Naive thymus-derived CD8-positive, alpha-beta T cell (primary cell): ENCODE measurements at regions not wholly inside any gene's neighbourhood (a gene's known extent, or its start where the extent isn't known, plus 50 kb on each side); places are given as distances from the start of the nearest gene placed in this dataset.
A peak's percentile ranks its signal among the peaks of the same experiment; 100 is the strongest.
"Not testable (repeated sequence)": the region's sequence is repeated elsewhere in the genome, so short reads cannot be mapped to it uniquely, and the experiment has no call there.

Source experiments
- ATAC-seq, 2 donors: fragments of 150-1000 bp; cut with Tn5 transposase in 1 of 2; sonication (Bioruptor Pico), chemical (Tn5 transposase) in 1 of 2; 1 replicate in 1 of 2; 2 replicates in 1 of 2; pipeline ENCODE4 v1.10.0; 2021; ENCODE audit warnings: mild to moderate bottlenecking in 2 of 2, moderate library complexity in 2 of 2
- POLR2A ChIA-PET: fragments of 350-600 bp; sonication (Branson Sonifier 250); formaldehyde crosslinking; loops from one replicate; lab custom pipeline; 2021; ENCODE audit warnings: antibody characterized with exemption; lab: Charles Lee
- DNase-seq, 10 donors: peaks; one replicate each; pipeline versions ENCODE4 v3.0.0 to v3.0.0-alpha.2; 2020 to 2022
- H3K27ac Mint-ChIP-seq, 10 donors: one replicate each; pipeline ENCODE4 v1.8.0; 2020 to 2022; ENCODE audit warnings: mild to moderate bottlenecking in 10 of 10, mixed read lengths in 10 of 10, moderate library complexity in 4 of 10, inconsistent platforms in 1 of 10
- H3K27me3 Mint-ChIP-seq, 5 donors: one replicate each; pipeline ENCODE4 v1.8.0; 2021 to 2022; ENCODE audit warnings: mixed read lengths in 5 of 5
- H3K36me3 Mint-ChIP-seq, 3 donors: one replicate each; pipeline ENCODE4 v1.8.0; 2020 to 2022; ENCODE audit warnings: mixed read lengths in 3 of 3, mild to moderate bottlenecking in 2 of 3, inconsistent platforms in 1 of 3
- H3K4me1 Mint-ChIP-seq, 4 donors: one replicate each; pipeline ENCODE4 v1.8.0; 2021 to 2022; ENCODE audit warnings: mixed read lengths in 4 of 4
- H3K4me3 Mint-ChIP-seq, 10 donors: one replicate each; pipeline ENCODE4 v1.8.0; 2020 to 2022; ENCODE audit warnings: mild to moderate bottlenecking in 10 of 10, mixed read lengths in 10 of 10, moderate library complexity in 6 of 10, inconsistent platforms in 1 of 10
- H3K9me3 Mint-ChIP-seq, 9 donors: one replicate each; pipeline ENCODE4 v1.8.0; 2020 to 2022; ENCODE audit warnings: mixed read lengths in 9 of 9, mild to moderate bottlenecking in 3 of 9, inconsistent platforms in 1 of 9, moderate library complexity in 1 of 9

DNA sequence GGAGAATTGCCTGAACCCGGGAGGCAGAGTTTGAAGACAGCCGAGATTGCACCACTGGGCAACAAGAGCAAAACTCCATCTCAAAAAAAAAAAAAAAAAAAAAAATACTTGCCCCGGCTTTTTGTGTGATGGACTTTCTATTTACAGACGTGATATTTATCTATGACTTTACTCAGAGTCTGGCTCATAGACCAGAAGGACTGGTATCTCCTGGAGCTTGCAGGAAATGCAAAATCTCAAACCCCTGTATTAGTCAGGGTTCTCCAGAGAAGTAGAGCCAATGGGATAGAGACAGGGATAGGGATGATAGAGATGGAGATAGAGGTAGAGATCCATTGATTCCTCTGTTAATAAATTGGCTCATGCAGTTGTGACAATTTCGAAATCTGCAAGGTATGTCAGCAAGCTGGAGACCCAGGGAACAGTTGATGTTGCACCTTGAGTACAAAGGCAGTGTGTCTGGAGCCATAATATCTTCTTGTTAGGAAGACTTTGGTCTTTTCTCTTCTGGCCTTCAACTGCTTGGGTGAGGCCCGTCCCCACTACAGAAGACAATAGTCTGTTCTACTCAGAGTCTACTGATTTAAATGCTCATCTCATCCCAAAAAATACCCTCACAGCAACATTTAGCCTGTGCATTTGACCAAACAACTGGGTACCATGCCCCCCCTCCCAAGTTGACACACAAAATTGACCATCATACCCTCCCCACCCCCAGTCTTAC lies 195.4 kb upstream of the MSX2 start:
- DNase-seq (no peak), ATAC-seq (no peak)
- Mint-ChIP-seq H3K4me3 (no peak overlapping the region), H3K9me3 (peaks cover 0 to 4% (median 0%) of the 10 kb centered on the region in 9 donors), H3K27ac (peak overlapping the region in 1 of 10 donors; percentile 71), H3K36me3 (peaks cover 0 to 3% (median 0%) of the 10 kb centered on the region in 3 donors), H3K4me1 (peaks cover 0 to 2% (median 0%) of the 10 kb centered on the region in 4 donors), H3K27me3 (peaks cover 12 to 33% (median 28%) of the 10 kb centered on the region in 5 donors)
- POLR2A ChIA-PET = no interaction called here

DNA sequence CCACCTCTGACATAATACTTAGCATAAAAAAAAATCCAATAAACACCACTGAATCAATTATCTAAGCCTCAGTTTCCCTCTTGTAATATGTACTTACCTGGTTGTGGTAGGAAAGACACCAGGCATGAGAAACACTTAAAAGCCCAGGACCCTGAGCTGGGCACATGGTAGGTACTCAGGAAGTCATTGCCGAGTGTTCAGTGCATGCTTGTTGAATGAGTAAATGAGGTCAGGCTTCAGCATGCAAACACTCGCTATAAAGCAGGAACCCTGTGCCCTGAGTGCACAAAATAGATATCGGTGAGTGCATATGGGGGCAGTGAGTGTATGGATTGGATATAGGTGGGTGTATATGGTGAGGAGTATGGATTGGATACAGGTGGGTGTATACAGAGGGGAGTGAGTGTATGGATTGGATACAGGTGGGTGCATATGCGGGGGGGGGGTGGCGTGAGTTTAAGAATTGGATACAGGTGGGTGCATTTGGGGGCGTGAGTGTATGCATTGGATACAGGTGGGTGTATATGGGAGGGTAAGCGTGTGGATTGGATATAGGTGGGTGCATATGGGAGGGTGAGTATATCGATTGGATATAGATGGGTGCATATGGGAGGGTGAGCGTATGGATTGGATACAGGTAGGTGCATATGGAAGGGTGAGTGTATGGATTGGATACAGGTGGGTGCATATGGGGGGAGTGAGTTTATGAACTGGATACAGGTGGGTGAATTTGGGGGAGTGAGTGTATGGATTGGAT lies 194.3 kb upstream of the MSX2 start:
- H3K27me3 Mint-ChIP-seq = peaks cover 10 to 30% (median 28%) of the 10 kb centered on the region in 5 donors
- no peak for ATAC-seq
- peaks cover 0 to 3% (median 0%) of the 10 kb centered on the region in 3 donors for H3K36me3 Mint-ChIP-seq
- POLR2A ChIA-PET = no interaction called here
- DNase-seq = no peak
- peaks cover 0 to 2% (median 0%) of the 10 kb centered on the region in 4 donors for H3K4me1 Mint-ChIP-seq
- H3K27ac Mint-ChIP-seq = no peak overlapping the region
- peaks cover 0 to 3% (median 0%) of the 10 kb centered on the region in 9 donors for H3K9me3 Mint-ChIP-seq
- H3K4me3 Mint-ChIP-seq = no peak overlapping the region

DNA sequence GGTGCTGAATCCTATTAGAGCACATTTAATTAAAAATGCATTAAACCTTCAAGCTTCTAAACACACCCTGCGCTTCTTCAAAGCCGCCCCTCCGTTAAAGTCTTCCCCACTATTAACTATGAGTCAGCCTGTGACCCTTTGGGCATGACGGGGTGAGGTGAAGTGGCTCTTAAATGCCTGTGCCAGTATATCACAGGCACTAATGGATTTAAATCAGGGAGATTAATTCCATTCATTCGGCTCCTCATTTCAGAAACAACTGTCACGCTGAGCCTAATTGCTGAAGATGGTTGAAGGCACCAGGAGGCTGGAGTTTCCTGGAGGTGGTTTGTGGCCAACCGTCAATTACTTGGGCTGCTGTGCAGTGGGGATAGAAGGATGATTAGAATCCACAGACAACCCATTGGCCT lies 192.6 kb upstream of the MSX2 start:
- H3K36me3 Mint-ChIP-seq = peaks cover 0 to 3% (median 0%) of the 10 kb centered on the region in 3 donors
- peaks cover 0 to 2% (median 0%) of the 10 kb centered on the region in 4 donors for H3K4me1 Mint-ChIP-seq
- H3K27me3 Mint-ChIP-seq = peaks cover 9 to 30% (median 25%) of the 10 kb centered on the region in 5 donors
- DNase-seq = no peak
- ATAC-seq = no peak
- H3K27ac Mint-ChIP-seq = no peak overlapping the region
- no peak overlapping the region for H3K4me3 Mint-ChIP-seq
- H3K9me3 Mint-ChIP-seq = peaks cover 0 to 2% (median 0%) of the 10 kb centered on the region in 9 donors
- POLR2A ChIA-PET = no interaction called here

DNA sequence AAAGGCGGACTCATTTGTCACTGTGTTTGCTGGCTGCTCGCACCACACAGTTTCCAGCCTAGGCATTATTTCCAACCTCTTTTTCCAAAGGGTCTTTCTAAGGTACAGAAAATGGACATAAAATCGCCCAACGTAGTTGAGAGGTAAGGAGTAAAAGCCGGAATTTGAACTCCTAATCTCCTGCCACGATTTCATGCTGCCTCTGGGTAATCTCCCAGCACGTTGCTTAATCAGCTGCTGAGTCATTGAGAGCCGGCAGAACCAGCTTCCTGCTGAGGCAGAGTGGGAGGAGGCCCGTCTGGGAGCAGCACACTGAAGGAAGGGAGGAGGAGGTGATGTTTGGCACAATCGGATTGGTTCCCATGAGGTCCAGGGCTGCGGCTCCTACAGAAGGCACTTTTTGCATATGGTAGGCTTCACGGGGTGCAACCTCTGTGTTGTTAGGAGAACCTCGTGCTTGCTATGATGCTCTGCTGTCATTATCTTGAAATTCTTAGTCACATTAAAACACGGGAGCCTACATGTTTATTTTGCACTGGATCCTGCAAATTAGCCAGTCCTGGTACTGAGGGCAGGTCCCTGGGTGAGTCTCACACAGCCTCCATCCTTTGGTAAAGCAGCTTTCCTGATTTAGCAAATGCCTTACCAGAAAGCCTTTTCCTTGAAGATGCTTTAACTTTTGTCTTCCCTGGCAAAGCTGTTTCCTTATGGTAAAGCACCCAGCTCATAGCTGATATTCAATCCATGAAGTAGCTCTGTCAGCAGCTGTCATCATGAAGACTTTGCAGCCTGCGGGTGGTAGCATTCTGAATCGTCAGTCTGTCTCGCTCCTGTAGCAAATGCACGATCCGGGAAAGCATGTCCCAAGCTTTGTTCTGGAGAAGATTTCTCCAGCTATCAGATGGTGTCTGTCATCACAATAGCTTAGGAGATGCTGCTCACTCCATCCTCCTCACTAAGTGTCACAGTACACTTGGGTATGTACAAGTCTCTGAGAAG lies 191.6 kb upstream of the MSX2 start:
- H3K4me1 Mint-ChIP-seq = peaks cover 0 to 2% (median 0%) of the 10 kb centered on the region in 4 donors
- peaks cover 0 to 3% (median 0%) of the 10 kb centered on the region in 3 donors for H3K36me3 Mint-ChIP-seq
- peaks cover 0 to 2% (median 0%) of the 10 kb centered on the region in 9 donors for H3K9me3 Mint-ChIP-seq
- no peak overlapping the region for H3K4me3 Mint-ChIP-seq
- ATAC-seq = no peak
- peak overlapping the region in 1 of 10 donors; percentile 3 for H3K27ac Mint-ChIP-seq
- peaks cover 9 to 30% (median 25%) of the 10 kb centered on the region in 5 donors for H3K27me3 Mint-ChIP-seq
- POLR2A ChIA-PET = no interaction called here
- DNase-seq = no peak

DNA sequence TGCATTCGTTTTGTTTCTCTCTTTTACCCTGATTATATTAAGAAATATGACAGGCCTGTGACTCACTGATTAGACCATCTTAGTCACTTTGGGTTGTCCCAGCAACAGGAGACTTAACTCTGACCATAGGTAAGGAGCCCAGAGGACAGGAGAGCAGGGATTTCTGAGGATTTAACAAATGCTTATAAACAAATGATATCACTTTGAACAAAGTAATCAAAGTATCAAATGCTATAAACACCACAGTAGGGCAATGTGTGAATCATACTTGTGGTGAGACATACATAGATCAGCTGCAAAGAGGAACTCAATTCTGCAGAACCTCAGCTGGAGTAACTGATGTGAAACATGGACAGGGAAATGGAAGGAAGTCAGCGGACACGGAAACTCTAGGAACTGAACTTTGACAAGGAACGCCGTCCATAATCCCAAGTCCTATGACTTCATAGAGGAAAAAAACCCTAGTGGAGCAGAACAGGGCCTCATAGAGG lies 190.6 kb upstream of the MSX2 start:
- DNase-seq = no peak
- POLR2A ChIA-PET = no interaction called here
- Mint-ChIP-seq H3K4me3 (no peak overlapping the region), H3K27ac (no peak overlapping the region), H3K4me1 (peaks cover 0 to 2% (median 0%) of the 10 kb centered on the region in 4 donors), H3K27me3 (peaks cover 9 to 26% (median 20%) of the 10 kb centered on the region in 5 donors), H3K9me3 (peaks cover 0 to 9% (median 0%) of the 10 kb centered on the region in 9 donors), H3K36me3 (peaks cover 0 to 3% (median 0%) of the 10 kb centered on the region in 3 donors)
- ATAC-seq = no peak

DNA sequence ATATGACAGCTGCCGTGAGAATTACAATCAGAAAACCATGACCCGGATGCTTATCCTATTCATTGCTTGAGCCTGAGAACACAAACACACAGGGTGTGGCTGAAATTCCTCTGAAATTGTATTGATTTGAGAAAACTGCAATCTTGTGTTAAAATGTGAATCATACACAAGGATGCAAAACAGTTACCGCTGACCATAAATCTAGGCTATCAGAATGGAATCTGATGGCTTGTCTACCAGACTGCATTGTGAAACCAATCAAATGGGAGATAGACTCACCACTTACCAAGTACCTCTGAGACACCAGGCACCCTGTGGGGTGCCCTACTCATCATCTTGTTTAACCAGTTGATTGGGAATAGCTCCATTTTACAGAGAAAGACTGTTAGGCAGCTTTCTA lies 188.7 kb upstream of the MSX2 start:
- peaks cover 0 to 2% (median 0%) of the 10 kb centered on the region in 4 donors for H3K4me1 Mint-ChIP-seq
- H3K27ac Mint-ChIP-seq = no peak overlapping the region
- POLR2A ChIA-PET = no interaction called here
- peaks cover 4 to 8% (median 6%) of the 10 kb centered on the region in 5 donors for H3K27me3 Mint-ChIP-seq
- no peak for ATAC-seq
- no peak overlapping the region for H3K4me3 Mint-ChIP-seq
- peaks cover 0 to 14% (median 0%) of the 10 kb centered on the region in 9 donors for H3K9me3 Mint-ChIP-seq
- no peak for DNase-seq
- H3K36me3 Mint-ChIP-seq = peaks cover 0 to 3% (median 0%) of the 10 kb centered on the region in 3 donors

DNA sequence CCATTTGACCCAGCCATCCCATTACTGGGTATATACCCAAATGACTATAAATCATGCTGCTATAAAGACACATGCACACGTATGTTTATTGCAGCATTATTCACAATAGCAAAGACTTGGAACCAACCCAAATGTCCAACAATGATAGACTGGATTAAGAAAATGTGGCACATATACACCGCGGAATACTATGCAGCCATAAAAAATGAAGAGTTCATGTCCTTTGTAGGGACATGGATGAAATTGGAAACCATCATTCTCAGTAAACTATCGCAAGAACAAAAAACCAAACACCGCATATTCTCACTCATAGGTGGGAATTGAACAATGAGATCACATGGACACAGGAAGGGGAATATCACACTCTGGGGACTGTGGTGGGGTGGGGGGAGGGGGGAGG lies 184.6 kb upstream of the MSX2 start:
- H3K36me3 Mint-ChIP-seq, H3K4me1 Mint-ChIP-seq, H3K27ac Mint-ChIP-seq, ATAC-seq, H3K4me3 Mint-ChIP-seq, H3K27me3 Mint-ChIP-seq, POLR2A ChIA-PET, DNase-seq: not testable (repeated sequence)
- H3K9me3 Mint-ChIP-seq = peaks cover 0 to 14% (median 0%) of the 10 kb centered on the region in 9 donors

DNA sequence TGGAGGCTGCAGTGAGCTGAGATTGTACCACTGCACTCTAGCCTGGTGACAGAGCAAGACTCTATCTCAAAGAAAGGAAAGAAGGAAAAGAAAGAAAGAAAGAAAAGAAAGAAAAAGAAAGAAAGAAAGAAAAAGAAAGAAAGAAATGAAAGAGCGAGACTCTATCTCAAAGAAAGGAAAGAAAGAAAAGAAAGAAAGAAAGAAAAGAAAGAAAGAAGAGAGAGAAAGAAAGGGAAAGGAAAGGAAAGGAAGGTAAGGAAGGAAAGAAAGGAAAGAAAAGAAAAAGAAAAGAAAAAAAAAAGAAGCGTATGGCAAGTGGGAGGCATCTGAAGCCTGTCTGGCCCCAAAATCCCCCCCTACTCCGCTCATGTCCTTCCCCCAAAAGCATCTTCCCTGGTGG lies 182.3 kb upstream of the MSX2 start:
- DNase-seq (no peak), ATAC-seq (no peak)
- H3K27ac Mint-ChIP-seq = no peak overlapping the region
- peaks cover 0 to 14% (median 0%) of the 10 kb centered on the region in 9 donors for H3K9me3 Mint-ChIP-seq
- H3K36me3 Mint-ChIP-seq = peaks cover 0 to 4% (median 0%) of the 10 kb centered on the region in 3 donors
- H3K4me3 Mint-ChIP-seq = no peak overlapping the region
- H3K4me1 Mint-ChIP-seq = no peaks in the 10 kb centered on the region
- POLR2A ChIA-PET = no interaction called here
- H3K27me3 Mint-ChIP-seq = no peaks in the 10 kb centered on the region

DNA sequence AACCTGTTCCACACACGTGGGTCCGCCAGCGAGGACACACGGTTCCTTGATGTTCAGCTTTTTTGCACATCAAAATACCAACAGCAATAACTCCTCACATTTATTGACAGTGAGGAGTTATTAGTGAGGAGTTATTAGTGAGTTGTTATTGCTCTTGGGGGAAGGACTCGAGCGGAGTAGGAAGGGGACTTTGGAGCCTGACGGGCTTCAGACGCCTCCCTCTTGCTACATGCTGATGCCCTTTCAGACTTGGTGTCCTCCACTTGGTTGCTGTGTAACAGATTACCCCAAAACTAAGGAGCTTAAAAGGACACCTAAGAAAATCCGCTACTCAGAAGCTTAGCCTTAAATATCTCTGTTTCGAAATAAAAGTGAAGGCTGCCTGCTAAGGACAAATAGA lies 181.9 kb upstream of the MSX2 start:
- POLR2A ChIA-PET = no interaction called here
- H3K27me3 Mint-ChIP-seq = no peaks in the 10 kb centered on the region

DNA sequence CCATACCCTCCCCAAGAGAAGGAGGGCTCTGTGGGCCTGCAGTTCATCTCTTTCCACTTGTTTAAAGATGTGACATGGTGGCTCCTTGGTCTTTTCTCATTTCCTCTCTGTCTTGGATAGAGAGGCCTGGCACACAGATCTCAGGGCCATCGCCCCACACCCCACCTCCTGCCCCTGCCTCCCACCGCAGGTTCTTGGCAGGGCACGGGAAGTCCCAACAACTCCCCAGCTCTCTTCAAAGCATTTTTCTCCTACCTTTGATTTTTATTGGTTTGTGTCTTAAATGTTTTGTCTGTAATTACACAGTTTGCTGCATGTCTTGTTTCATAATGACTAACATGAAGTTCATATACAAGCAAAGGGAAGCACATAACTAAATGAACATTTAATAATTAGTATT lies 178.5 kb upstream of the MSX2 start:
- no peaks in the 10 kb centered on the region for H3K36me3 Mint-ChIP-seq
- H3K9me3 Mint-ChIP-seq = peaks cover 0 to 2% (median 0%) of the 10 kb centered on the region in 9 donors
- DNase-seq (no peak), ATAC-seq (no peak)
- no peak overlapping the region for H3K27ac Mint-ChIP-seq
- no peak overlapping the region for H3K4me3 Mint-ChIP-seq
- no peaks in the 10 kb centered on the region for H3K4me1 Mint-ChIP-seq
- H3K27me3 Mint-ChIP-seq = peaks cover 2 to 7% (median 3%) of the 10 kb centered on the region in 5 donors
- POLR2A ChIA-PET = no interaction called here

More for the DNA sequence above, 181.9 kb upstream of the MSX2 start:
- DNase-seq (no peak), ATAC-seq (no peak)
- no peak overlapping the region for H3K4me3 Mint-ChIP-seq
- H3K36me3 Mint-ChIP-seq = peaks cover 0 to 4% (median 0%) of the 10 kb centered on the region in 3 donors
- peaks cover 0 to 14% (median 0%) of the 10 kb centered on the region in 9 donors for H3K9me3 Mint-ChIP-seq
- H3K27ac Mint-ChIP-seq = no peak overlapping the region
- no peaks in the 10 kb centered on the region for H3K4me1 Mint-ChIP-seq

DNA sequence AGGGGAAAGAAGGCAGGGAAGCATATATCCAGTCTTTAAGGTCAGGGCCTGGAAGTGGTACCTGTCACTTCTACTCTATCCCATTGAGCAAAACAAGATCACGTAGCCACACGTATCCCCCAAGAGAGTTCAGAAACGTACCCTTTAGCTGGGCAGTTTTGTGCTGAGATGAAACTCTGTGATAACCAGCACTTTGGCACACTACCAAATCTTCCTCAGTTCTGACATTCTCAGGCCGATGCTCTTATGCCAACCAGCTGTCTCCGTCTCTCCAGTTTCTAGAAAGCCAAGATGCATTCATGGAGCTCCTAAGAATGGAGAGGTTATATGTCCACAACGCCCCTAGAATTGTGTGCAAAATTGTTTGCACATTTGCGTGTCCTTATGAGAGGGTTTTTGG lies 176.6 kb upstream of the MSX2 start:
- Mint-ChIP-seq H3K4me1 (no peaks in the 10 kb centered on the region), H3K27me3 (peaks cover 2 to 15% (median 5%) of the 10 kb centered on the region in 5 donors), H3K4me3 (no peak overlapping the region), H3K36me3 (no peaks in the 10 kb centered on the region), H3K9me3 (no peaks in the 10 kb centered on the region), H3K27ac (no peak overlapping the region)
- POLR2A ChIA-PET = no interaction called here
- DNase-seq = no peak
- ATAC-seq = no peak

DNA sequence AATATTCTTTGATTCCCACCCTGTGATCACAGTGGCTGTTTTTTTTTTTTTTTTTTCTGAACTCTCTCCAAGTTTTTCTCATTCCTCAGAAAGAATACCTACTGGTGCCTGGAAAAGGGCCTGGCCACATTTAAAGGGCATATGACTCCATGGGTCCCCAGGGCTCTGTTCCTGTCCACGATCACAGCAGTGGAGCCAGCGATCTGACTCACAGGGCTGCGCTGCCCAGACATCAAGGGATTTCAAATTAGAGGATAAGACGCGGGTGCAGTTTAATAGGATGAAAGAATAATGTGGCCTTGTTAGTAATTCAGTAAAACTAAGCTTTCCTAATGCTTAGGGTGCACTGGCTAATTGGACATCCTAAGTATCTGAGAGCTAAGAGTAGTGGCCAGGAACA lies 175.1 kb upstream of the MSX2 start:
- Mint-ChIP-seq H3K27me3 (peaks cover 2 to 15% (median 5%) of the 10 kb centered on the region in 5 donors), H3K4me1 (no peaks in the 10 kb centered on the region), H3K27ac (no peak overlapping the region), H3K36me3 (no peaks in the 10 kb centered on the region), H3K9me3 (no peaks in the 10 kb centered on the region), H3K4me3 (no peak overlapping the region)
- DNase-seq (no peak), ATAC-seq (no peak)
- POLR2A ChIA-PET = no interaction called here
